Liver (tissue), 8 donors: ENCODE measurements at regions not wholly inside any gene's neighbourhood (a gene's known extent, or its start where the extent isn't known, plus 50 kb on each side); places are given as distances from the start of the nearest gene placed in this dataset.

Source experiments
- DNase-seq: peaks from one replicate; pipeline ENCODE4 v3.0.0-alpha.2; 2017; ENCODE audit warnings: low spot score
- H3K27ac ChIP-seq, 2 donors: one replicate each; pipeline ENCODE4 v1.7.0; 2013; ENCODE audit warnings: inconsistent platforms in 2 of 2, low read length in 2 of 2, control low read depth in 1 of 2, low read depth in 1 of 2, mild to moderate bottlenecking in 1 of 2
- H3K27me3 ChIP-seq, 4 donors: one replicate each; pipeline versions ENCODE4 v1.6.1 to v1.7.0; 2013; ENCODE audit warnings: low read length in 3 of 4, inconsistent platforms in 1 of 4, mild to moderate bottlenecking in 1 of 4, moderate library complexity in 1 of 4; ENCODE audit not compliant: control insufficient read depth in 4 of 4, insufficient read depth in 4 of 4
- H3K36me3 ChIP-seq, 4 donors: one replicate each; pipeline versions ENCODE4 v1.6.1 to v1.7.0; 2013; ENCODE audit warnings: low read length in 3 of 4, mild to moderate bottlenecking in 3 of 4, low read depth in 1 of 4, moderate library complexity in 1 of 4; ENCODE audit not compliant: control insufficient read depth in 4 of 4, insufficient read depth in 3 of 4
- H3K4me1 ChIP-seq, 4 donors: one replicate each; pipeline versions ENCODE4 v1.6.1 to v1.7.0; 2013; ENCODE audit warnings: low read length in 3 of 4, mild to moderate bottlenecking in 3 of 4, moderate library complexity in 1 of 4; ENCODE audit not compliant: control insufficient read depth in 4 of 4, insufficient read depth in 4 of 4
- H3K4me3 ChIP-seq, 3 donors: one replicate each; pipeline versions ENCODE4 v1.6.1 to v1.7.0; 2013; ENCODE audit warnings: low read length in 3 of 3, control low read depth in 1 of 3, low read depth in 1 of 3, mild to moderate bottlenecking in 1 of 3
- H3K9ac ChIP-seq, 2 donors: one replicate each; pipeline ENCODE4 v1.7.0; 2013; ENCODE audit warnings: low read length in 2 of 2, mild to moderate bottlenecking in 2 of 2, moderate library complexity in 2 of 2, control low read depth in 1 of 2, low read depth in 1 of 2
- H3K9me3 ChIP-seq, 4 donors: one replicate each; pipeline versions ENCODE4 v1.6.1 to v1.7.0; 2013; ENCODE audit warnings: low read length in 3 of 4; ENCODE audit not compliant: control insufficient read depth in 4 of 4
- ATF3 ChIP-seq: IDR thresholded peaks from 2 replicates; pipeline ENCODE4 v1.6.1; 2016; ENCODE audit warnings: antibody characterized with exemption
- CTCF ChIP-seq: fragments of 150-350 bp; IDR thresholded peaks from 2 replicates; pipeline ENCODE4 v1.5.1; 2017; ENCODE audit warnings: improper control_type of control experiment, low read depth, low read length; ENCODE audit not compliant: missing input control
- EGR1 ChIP-seq, 2 donors: IDR thresholded peaks; 2 replicates each; pipeline ENCODE4 v1.6.1; 2016 to 2018; ENCODE audit warnings: antibody characterized with exemption in 2 of 2, low read depth in 2 of 2
- FOXA1 ChIP-seq: IDR thresholded peaks from 2 replicates; pipeline ENCODE4 v1.6.1; 2016; ENCODE audit warnings: antibody characterized with exemption
- FOXA2 ChIP-seq: IDR thresholded peaks from 2 replicates; pipeline ENCODE4 v1.6.1; 2016; ENCODE audit warnings: antibody characterized with exemption
- GABPA ChIP-seq, 2 donors: IDR thresholded peaks in 1 of 2; conservative IDR thresholded peaks in 1 of 2; 2 replicates each; pipeline ENCODE4 v1.6.1; 2016; ENCODE audit warnings: antibody characterized with exemption in 2 of 2, mild to moderate bottlenecking in 1 of 2, moderate library complexity in 1 of 2
- HNF4A ChIP-seq, 2 donors: conservative IDR thresholded peaks; 2 replicates each; pipeline ENCODE4 v1.6.1; 2016; ENCODE audit warnings: antibody characterized with exemption in 2 of 2, mild to moderate bottlenecking in 2 of 2
- HNF4G ChIP-seq: IDR thresholded peaks from 2 replicates; pipeline ENCODE4 v1.6.1; 2016; ENCODE audit warnings: antibody characterized with exemption
- MAX ChIP-seq: IDR thresholded peaks from 2 replicates; pipeline ENCODE4 v1.6.1; 2016; ENCODE audit warnings: antibody characterized with exemption
- NR2F2 ChIP-seq: IDR thresholded peaks from 2 replicates; pipeline ENCODE4 v1.6.1; 2016; ENCODE audit warnings: antibody characterized with exemption
- RAD21 ChIP-seq, 2 donors: IDR thresholded peaks; 2 replicates each; pipeline ENCODE4 v1.6.1; 2016; ENCODE audit warnings: antibody characterized with exemption in 2 of 2, mild to moderate bottlenecking in 2 of 2
- REST ChIP-seq: IDR thresholded peaks from 2 replicates; pipeline ENCODE4 v1.6.1; 2016; ENCODE audit warnings: antibody characterized with exemption, mild to moderate bottlenecking
- RXRA ChIP-seq, 2 donors: IDR thresholded peaks; 2 replicates each; pipeline ENCODE4 v1.6.1; 2017 to 2018; ENCODE audit warnings: antibody characterized with exemption in 2 of 2, mild to moderate bottlenecking in 1 of 2
- SP1 ChIP-seq: IDR thresholded peaks from 2 replicates; pipeline ENCODE4 v1.6.1; 2018; ENCODE audit warnings: antibody characterized with exemption, mild to moderate bottlenecking
- TAF1 ChIP-seq: conservative IDR thresholded peaks from 2 replicates; pipeline ENCODE4 v1.6.1; 2016; ENCODE audit warnings: antibody characterized with exemption, mild to moderate bottlenecking
- YY1 ChIP-seq: IDR thresholded peaks from 2 replicates; pipeline ENCODE4 v1.6.1; 2016; ENCODE audit warnings: antibody characterized with exemption, mild to moderate bottlenecking
- ZBTB33 ChIP-seq: IDR thresholded peaks from 2 replicates; pipeline ENCODE4 v1.6.1; 2016; ENCODE audit warnings: antibody characterized with exemption
- WGBS: extraction: QIAGEN DNeasy Blood & Tissue Kit; methylation state at CpG from one replicate; pipeline ENCODE4 v1.1.7; 2013; 5-methylcytosine and 5-hydroxymethylcytosine counted together
- donor health status: healthy.
- donor health status: healthy.
- donor health status: healthy.
- donor health status: healthy.
- donor health status: healthy.

- Histone ChIP-seq H3K9ac (no peak overlapping the region), H3K27ac (no peak overlapping the region), H3K27me3 (no peaks in the 10 kb centered on the region), H3K36me3 (no peaks in the 10 kb centered on the region), H3K4me3 (no peak overlapping the region), H3K9me3 (no peaks in the 10 kb centered on the region), H3K4me1 (no peaks in the 10 kb centered on the region)
- no peak for DNase-seq
- no peak for TF ChIP-seq GABPA (IDR thresholded peaks at IDR 0.05 in 1 of 2, conservative IDR thresholded peaks at IDR 0.05 in 1 of 2)
- no peak for TF ChIP-seq ZBTB33
- TF ChIP-seq ATF3 = no peak
- TF ChIP-seq CTCF = no peak
- no peak for TF ChIP-seq REST
- TF ChIP-seq TAF1 = no peak
- TF ChIP-seq EGR1 (IDR thresholded peaks at IDR 0.05; ENCODE audit: low read depth in 2 of 2) = no peak
- TF ChIP-seq FOXA1 = no peak
- no peak for TF ChIP-seq YY1
- no peak for TF ChIP-seq RXRA (IDR thresholded peaks at IDR 0.05)
- no peak for TF ChIP-seq FOXA2
- TF ChIP-seq NR2F2 = no peak
- TF ChIP-seq HNF4G = no peak
- TF ChIP-seq SP1 = no peak
- TF ChIP-seq HNF4A (conservative IDR thresholded peaks at IDR 0.05) = no peak
- TF ChIP-seq RAD21 (IDR thresholded peaks at IDR 0.05) = no peak
- no peak for TF ChIP-seq MAX
- WGBS = 50% methylated on average over 3 of the region's 3 CpGs
Observed at GRCh38 chr4:117793845-117794480, 240.3 kb upstream of the NDST3 start.
